VCaP (cell line): ENCODE measurements at regions not wholly inside any gene's neighbourhood (a gene's known extent, or its start where the extent isn't known, plus 50 kb on each side); places are given as distances from the start of the nearest gene placed in this dataset.
"Not testable (repeated sequence)": the region's sequence is repeated elsewhere in the genome, so short reads cannot be mapped to it uniquely, and the experiment has no call there.

ENCODE experiments used
- H3K27ac ChIP-seq: fragments of 450-650 bp; 2 replicates; pipeline ENCODE4 v1.5.1; 2017
- CTCF ChIP-seq: fragments of 450-650 bp; conservative IDR thresholded peaks from 2 replicates; pipeline ENCODE4 v1.5.1; 2017; ENCODE audit warnings: mild to moderate bottlenecking, moderate library complexity

- no peak overlapping the region for H3K27ac ChIP-seq
- TF ChIP-seq CTCF: no peak
Observed at GRCh38 chr16:86952769-86953168, 364.4 kb downstream of the C16orf95 start.

GRCh38 chr16:86953631-86954391, 363.4 kb downstream of the C16orf95 start:
- no peak overlapping the region for H3K27ac ChIP-seq
- no peak for TF ChIP-seq CTCF

GRCh38 chr16:86955136-86955855, 361.9 kb downstream of the C16orf95 start:
- no peak overlapping the region for H3K27ac ChIP-seq
- TF ChIP-seq CTCF: no peak

- no peak for TF ChIP-seq CTCF
- H3K27ac ChIP-seq: no peak overlapping the region
Observed at GRCh38 chr16:86956437-86956836, 360.8 kb downstream of the C16orf95 start.

- not testable (repeated sequence) for H3K27ac ChIP-seq
Observed at GRCh38 chr16:86957662-86958198, 359.5 kb downstream of the C16orf95 start.

GRCh38 chr16:86958423-86958822, 358.8 kb downstream of the C16orf95 start:
- no peak for TF ChIP-seq CTCF
- H3K27ac ChIP-seq: no peak overlapping the region

GRCh38 chr16:86959091-86959651, 358.0 kb downstream of the C16orf95 start:
- no peak overlapping the region for H3K27ac ChIP-seq
- no peak for TF ChIP-seq CTCF

- TF ChIP-seq CTCF: no peak
- no peak overlapping the region for H3K27ac ChIP-seq
Observed at GRCh38 chr16:86959729-86960128, 357.5 kb downstream of the C16orf95 start.
